Activated CD4-positive, alpha-beta T cell treated with anti-CD3 and anti-CD28 coated beads, Interleukin-2, Interleukin-6, amounts not matched to agents 100 ng/mL and 50 ng/mL, durations not matched to agents 16 hours and 8 hours (primary cell): ENCODE measurements at regions not wholly inside any gene's neighbourhood (a gene's known extent, or its start where the extent isn't known, plus 50 kb on each side); places are given as distances from the start of the nearest gene placed in this dataset.
"Not testable (repeated sequence)": the region's sequence is repeated elsewhere in the genome, so short reads cannot be mapped to it uniquely, and the experiment has no call there.

Source experiments
- DNase-seq: peaks from one replicate; pipeline ENCODE4 v3.0.0-alpha.2; 2020

GRCh38 chr15:31221936-31222515 is 104.6 kb upstream of the KLF13 start:
- no peak for DNase-seq

DNA sequence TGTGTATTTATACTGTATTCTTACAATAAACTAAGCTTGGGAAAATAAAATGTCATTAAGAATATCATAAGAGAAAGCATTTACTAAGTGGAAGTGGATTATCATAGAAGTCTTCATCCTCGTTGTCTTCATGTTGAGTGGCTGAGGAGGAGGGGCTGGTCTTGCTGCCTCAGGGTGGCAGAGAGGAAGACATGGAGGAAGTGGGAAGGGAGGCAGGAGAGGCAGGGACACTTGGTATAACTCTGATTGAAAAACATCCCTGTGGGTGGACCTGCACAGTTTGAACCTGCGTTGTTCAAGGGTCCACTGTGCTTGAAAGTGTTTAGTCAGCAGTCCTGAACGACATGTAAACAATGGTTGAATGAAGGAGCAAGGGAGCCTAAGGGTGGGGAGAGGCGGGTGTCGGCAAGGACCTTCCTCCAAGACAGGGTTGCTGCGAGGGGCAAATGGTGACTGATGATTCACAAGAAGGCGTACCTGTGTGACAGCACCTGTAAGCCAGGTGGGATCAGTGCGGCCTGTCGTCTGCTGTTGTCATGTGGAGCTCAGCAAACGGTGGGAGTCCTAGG is 103.8 kb upstream of the KLF13 start:
- no peak for DNase-seq

DNA sequence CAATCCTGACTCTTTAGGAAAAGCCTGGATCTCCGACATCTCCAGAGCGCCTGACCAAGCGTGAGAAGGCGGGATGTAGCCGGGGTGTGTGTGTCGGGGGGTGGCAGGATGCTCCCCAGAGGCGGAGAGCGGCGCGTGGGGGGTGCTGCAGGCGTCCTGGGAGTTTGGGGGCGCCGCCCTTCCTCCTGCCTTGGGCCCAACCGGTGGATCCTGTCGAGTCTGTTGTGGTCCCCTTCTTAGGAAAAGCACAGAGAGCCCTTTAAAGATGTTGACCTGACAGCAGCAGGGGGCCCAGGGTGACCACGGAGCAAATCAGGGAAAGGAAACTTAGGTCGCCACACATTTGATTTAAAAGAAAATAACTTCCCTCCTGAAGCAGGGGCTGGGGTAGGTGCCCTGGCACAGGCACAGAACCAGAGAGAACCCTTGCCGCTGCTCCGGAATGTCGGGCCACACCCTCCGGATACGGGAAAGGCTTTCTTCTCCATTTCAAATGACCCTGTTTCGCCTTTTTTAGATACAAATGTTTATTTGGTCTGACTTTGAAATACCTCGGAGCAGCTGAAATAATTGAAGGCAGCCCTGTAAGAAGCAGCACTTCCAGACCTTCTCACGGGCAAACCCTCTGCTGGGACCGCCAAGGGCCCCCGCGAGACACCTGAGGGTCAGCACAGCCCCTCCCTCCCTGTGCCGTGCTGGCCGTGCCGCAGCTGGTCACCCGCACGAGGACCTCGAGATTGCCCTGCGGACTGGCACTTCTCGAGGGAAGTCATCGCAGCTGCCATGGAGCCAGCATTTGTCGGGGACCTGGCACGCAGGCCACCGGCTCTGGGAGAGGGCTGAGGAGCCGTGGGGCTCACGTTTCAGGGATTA is 102.9 kb upstream of the KLF13 start:
- no peak for DNase-seq

GRCh38 chr15:31224661-31225060 is 102.0 kb upstream of the KLF13 start:
- DNase-seq: not testable (repeated sequence)

- no peak for DNase-seq
These were observed 101.2 kb upstream of the KLF13 start for GRCh38 chr15:31225356-31225955.

- DNase-seq: no peak
These were observed 100.6 kb upstream of the KLF13 start for GRCh38 chr15:31226021-31226420.

DNA sequence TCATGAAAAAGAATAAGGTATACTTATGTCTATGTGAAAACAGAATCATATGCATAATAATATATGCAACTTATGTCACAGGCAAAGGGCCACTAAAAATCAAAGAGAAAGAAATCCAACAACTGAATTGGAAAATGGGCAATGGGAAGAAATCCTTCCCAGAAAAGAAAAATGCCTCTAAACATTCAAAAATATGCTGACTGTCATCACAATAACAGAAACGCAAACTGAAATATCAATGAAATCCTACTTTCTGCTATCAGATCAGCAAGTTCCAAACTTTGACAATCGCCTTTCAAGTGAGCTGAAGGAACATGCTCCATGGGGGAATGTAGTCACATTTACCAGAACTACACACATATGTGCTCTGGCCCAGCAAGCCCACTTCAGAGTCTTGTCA is 99.4 kb upstream of the KLF13 start:
- no peak for DNase-seq

DNA sequence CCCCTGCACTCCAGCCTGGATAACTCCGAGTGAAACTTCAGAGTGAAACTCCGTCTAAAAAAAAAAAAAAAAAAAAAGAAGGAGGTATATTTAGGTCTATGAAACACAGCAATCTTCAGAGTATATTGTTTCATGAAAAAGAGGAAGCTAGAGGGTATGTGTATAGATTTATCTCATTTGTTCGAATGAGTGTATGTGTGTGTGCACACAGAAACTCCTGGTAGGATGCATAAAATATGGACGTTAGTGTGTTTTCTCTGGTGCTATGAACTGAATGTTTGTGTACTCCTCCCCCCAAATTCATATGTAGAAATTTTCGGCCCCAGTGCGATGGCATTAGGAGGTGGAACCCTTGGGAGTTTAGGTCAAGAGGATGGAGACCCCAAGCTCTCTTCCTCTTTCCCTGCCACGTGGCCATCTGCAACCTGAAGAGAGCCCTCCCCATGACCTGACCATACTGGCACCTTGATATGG is 98.6 kb upstream of the KLF13 start:
- no peak for DNase-seq

DNA sequence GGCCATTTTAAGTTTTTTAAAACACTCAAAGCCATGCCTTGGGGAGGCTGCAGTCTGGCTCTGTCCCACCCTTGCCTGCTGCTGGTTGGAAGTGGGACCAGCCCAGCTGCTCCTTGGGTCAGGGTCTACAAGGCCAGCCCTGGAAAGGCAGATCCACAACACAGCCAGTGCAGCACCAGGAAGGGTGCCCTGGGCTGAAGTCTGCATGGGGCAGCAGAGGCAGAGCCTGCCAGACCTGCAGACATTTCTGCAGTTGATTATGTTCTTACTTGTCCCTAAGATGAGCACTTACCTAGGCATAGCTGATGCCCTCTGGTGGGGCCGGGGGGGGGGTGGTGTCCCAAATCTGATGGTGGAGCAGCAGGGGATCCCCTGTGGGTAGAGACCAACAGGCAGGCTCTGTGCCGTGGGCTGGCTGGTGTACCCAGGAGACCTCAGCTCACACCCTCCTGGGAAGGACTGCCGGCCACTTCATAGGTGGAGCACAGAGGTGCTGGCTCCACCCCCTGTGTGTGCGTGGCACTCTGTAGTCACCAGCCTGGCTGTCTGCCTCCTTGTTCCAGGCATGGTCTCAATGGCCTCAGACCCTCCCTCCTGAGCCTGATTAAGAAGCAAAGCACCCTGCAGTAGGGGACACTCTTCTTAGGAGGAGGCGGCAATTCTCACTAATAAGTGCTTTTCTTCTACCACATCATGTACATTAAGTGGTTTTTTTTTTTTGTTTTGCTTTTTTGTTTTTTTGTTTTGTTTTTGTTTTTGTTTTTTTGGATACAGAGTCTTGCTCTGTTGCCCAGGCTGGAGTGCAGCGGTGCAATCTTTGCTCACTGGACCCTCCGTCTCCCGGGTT is 97.4 kb upstream of the KLF13 start:
- DNase-seq: no peak

GRCh38 chr15:31230630-31231485 is 95.8 kb upstream of the KLF13 start:
- no peak for DNase-seq

GRCh38 chr15:31234815-31235214 is 91.8 kb upstream of the KLF13 start:
- DNase-seq: no peak

GRCh38 chr15:31235311-31236183 is 91.1 kb upstream of the KLF13 start:
- no peak for DNase-seq

GRCh38 chr15:31236184-31237042 is 90.2 kb upstream of the KLF13 start:
- DNase-seq: no peak

- DNase-seq: no peak
These were observed 89.7 kb upstream of the KLF13 start for GRCh38 chr15:31237043-31237324.

GRCh38 chr15:31238906-31239305 is 87.7 kb upstream of the KLF13 start:
- DNase-seq: no peak

DNA sequence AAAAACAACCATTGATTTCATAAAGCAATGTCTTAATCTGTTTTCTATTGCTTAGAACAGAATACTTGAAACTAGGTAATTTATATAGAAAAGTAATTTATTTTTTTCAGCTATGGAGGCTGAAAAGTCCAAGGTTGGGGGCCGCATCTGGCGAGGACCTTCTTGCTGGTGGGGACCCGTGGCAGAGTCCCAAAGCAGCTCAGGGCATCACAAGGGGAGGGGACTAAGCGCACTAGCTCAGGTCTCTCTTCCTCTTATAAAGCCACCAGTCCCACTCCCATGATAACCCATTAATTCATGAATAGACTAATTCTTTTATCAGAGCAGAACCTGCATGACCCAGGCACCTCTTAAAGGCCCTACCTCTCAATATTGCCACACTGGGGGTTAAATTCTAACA is 87.2 kb upstream of the KLF13 start:
- no peak for DNase-seq

DNA sequence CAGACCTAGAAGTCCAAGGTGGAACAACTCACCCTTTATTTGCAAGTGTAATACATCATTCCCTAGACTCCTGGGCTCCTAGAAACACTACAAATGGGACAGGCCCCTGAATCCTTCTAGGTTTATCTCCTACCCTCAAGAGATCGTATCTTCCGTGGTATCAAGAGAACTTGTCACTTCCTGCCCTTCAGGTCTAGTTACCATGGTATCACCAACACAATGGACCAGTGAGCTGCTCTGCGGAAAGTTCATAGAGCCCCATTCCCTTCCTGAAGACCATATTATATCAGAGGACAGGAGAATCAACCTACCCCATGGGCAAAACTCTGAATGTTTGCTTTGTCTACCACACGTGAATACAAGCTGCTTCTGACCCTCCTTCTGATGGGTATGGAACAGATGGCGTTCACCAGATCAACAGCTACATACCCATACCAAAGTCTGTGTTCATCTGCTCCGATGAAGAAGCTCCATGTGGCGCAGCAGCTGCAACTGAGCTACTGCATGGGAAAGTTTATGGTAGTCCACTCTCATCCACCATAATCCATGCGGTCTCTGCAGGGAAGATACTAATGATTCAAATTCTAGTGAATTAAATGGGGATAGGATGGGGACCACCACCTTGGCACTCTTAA is 84.6 kb upstream of the KLF13 start:
- DNase-seq: no peak

- no peak for DNase-seq
These were observed 82.7 kb upstream of the KLF13 start for GRCh38 chr15:31243895-31244294.

GRCh38 chr15:31245135-31245689 is 81.4 kb upstream of the KLF13 start:
- no peak for DNase-seq
